ENCODE measurements at regions not wholly inside any gene's neighbourhood (a gene's known extent, or its start where the extent isn't known, plus 50 kb on each side); places are given as distances from the start of the nearest gene placed in this dataset.
A peak's percentile ranks its signal among the peaks of the same experiment; 100 is the strongest.

- H3K9ac ChIP-seq (ENCODE audit: low read depth, low read length) = no peak overlapping the region
- H3K4me3 ChIP-seq (ENCODE audit: low read length) = no peak overlapping the region
- H3K9me3 ChIP-seq (replicated peaks; ENCODE audit: low read length) = no peaks in the 10 kb centered on the region
- H3K4me2 ChIP-seq (ENCODE audit: low read length) = no peak overlapping the region
- no peaks in the 10 kb centered on the region for H3K4me1 ChIP-seq (ENCODE audit: control insufficient read depth, insufficient read depth, low read length)
- H3K36me3 ChIP-seq (ENCODE audit: insufficient read depth, low read length) = no peaks in the 10 kb centered on the region
- no peaks in the 10 kb centered on the region for H3K27me3 ChIP-seq (ENCODE audit: control insufficient read depth, insufficient read depth, low read length)
Observed at GRCh38 chr6:19121521-19121920, 715.6 kb upstream of the ID4 start.

- Histone ChIP-seq H3K4me1 (ENCODE audit: control insufficient read depth, insufficient read depth, low read length) (no peaks in the 10 kb centered on the region), H3K27me3 (ENCODE audit: control insufficient read depth, insufficient read depth, low read length) (no peaks in the 10 kb centered on the region), H3K4me3 (ENCODE audit: low read length) (no peak overlapping the region), H3K9ac (ENCODE audit: low read depth, low read length) (no peak overlapping the region), H3K4me2 (ENCODE audit: low read length) (no peak overlapping the region), H3K36me3 (ENCODE audit: insufficient read depth, low read length) (no peaks in the 10 kb centered on the region), H3K9me3 (replicated peaks; ENCODE audit: low read length) (no peaks in the 10 kb centered on the region)
Observed at GRCh38 chr6:19127081-19127480, 710.1 kb upstream of the ID4 start.

DNA sequence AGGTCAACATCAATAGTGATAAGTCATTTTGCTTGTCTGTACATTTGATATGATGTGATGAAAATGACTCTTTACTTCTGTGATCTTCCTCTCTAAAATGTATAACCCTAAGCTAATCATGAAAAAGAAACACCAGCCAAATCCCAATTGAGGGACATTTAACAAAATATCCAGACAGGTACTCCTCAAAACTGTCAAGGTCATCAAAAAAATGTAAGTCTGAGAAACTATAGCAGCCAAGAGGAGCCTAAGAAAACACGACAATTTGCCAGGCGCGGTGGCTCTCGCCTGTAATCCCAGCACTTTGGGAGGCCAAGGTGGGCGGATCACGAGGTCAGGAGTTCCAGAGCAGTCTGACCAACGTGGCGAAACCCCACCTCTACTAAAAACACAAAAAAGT, 708.5 kb upstream of the ID4 start:
- H3K4me2 ChIP-seq (ENCODE audit: low read length) = no peak overlapping the region
- no peaks in the 10 kb centered on the region for H3K36me3 ChIP-seq (ENCODE audit: insufficient read depth, low read length)

DNA sequence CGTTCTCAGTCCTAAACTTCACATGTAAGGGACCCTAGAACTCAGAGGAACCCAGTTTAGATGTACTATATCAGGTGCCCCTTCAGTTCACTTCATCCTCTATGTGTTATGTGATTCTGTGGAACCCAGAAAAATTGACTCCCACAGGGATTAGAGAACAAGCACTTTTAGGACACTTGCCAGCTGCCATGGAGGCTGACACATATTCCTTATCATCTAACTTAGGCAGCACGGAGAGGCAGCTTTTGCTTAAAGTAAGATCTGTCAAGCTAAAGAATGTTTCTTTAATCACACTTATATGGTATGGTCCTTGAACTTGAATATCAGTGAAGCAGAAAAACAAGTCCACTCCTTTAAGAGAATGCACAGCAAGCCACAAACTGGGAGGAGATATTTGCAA, 701.5 kb upstream of the ID4 start:
- H3K36me3 ChIP-seq (ENCODE audit: insufficient read depth, low read length) = no peaks in the 10 kb centered on the region
- H3K4me1 ChIP-seq (ENCODE audit: control insufficient read depth, insufficient read depth, low read length) = no peaks in the 10 kb centered on the region
- H3K4me3 ChIP-seq (ENCODE audit: low read length) = no peak overlapping the region
- no peak overlapping the region for H3K4me2 ChIP-seq (ENCODE audit: low read length)
- no peaks in the 10 kb centered on the region for H3K9me3 ChIP-seq (replicated peaks; ENCODE audit: low read length)
- no peak overlapping the region for H3K9ac ChIP-seq (ENCODE audit: low read depth, low read length)
- H3K27me3 ChIP-seq (ENCODE audit: control insufficient read depth, insufficient read depth, low read length) = no peaks in the 10 kb centered on the region

More for the DNA sequence above, 708.5 kb upstream of the ID4 start:
- Histone ChIP-seq H3K9ac (ENCODE audit: low read depth, low read length) (no peak overlapping the region), H3K27me3 (ENCODE audit: control insufficient read depth, insufficient read depth, low read length) (no peaks in the 10 kb centered on the region), H3K4me1 (ENCODE audit: control insufficient read depth, insufficient read depth, low read length) (no peaks in the 10 kb centered on the region), H3K9me3 (replicated peaks; ENCODE audit: low read length) (no peaks in the 10 kb centered on the region), H3K4me3 (ENCODE audit: low read length) (no peak overlapping the region)

DNA sequence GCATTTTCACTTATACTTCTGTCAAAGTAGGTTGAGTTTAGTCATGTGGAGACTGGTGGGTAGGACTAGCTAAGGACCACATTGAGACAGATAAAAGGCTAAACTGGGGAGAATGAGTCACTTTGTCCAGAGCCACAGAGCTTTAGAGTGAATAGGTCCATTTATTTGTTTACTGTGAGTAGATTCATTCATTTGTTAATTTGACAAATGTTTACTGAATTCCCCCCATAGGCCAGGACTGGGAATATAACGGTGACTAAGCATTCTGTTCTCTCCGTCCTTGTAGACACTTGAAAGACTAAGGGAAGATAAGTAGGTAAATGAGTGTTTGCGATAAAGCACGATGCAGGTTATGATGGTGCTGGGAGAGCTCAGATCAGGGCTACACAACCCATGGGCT, 699.7 kb upstream of the ID4 start:
- no peak overlapping the region for H3K4me3 ChIP-seq (ENCODE audit: low read length)
- H3K9ac ChIP-seq (ENCODE audit: low read depth, low read length) = no peak overlapping the region
- no peaks in the 10 kb centered on the region for H3K9me3 ChIP-seq (replicated peaks; ENCODE audit: low read length)
- no peaks in the 10 kb centered on the region for H3K27me3 ChIP-seq (ENCODE audit: control insufficient read depth, insufficient read depth, low read length)
- H3K36me3 ChIP-seq (ENCODE audit: insufficient read depth, low read length) = no peaks in the 10 kb centered on the region
- no peaks in the 10 kb centered on the region for H3K4me1 ChIP-seq (ENCODE audit: control insufficient read depth, insufficient read depth, low read length)
- no peak overlapping the region for H3K4me2 ChIP-seq (ENCODE audit: low read length)

DNA sequence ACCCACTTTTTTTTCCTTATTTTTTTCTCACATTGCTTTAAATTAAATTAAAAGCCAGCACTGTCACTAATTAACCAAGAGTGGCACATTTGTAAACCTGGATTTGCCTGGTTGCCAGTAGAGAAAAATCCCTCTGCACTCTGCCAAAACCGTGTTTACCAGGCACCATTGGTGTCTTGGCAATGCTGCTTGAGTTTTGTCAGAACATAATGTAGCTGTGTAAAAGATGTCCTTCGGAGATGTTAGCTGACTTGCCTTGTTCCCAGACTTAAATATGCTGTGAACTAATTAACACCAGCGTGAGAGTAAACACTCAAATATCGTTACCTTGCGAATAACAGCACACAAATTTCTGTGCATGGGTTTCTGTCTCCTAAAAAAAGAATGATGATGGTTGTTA, 694.9 kb upstream of the ID4 start:
- Histone ChIP-seq H3K4me3 (ENCODE audit: low read length) (no peak overlapping the region), H3K36me3 (ENCODE audit: insufficient read depth, low read length) (no peaks in the 10 kb centered on the region), H3K4me1 (ENCODE audit: control insufficient read depth, insufficient read depth, low read length) (no peaks in the 10 kb centered on the region), H3K4me2 (ENCODE audit: low read length) (no peak overlapping the region), H3K9me3 (replicated peaks; ENCODE audit: low read length) (no peaks in the 10 kb centered on the region), H3K27me3 (ENCODE audit: control insufficient read depth, insufficient read depth, low read length) (no peaks in the 10 kb centered on the region), H3K9ac (ENCODE audit: low read depth, low read length) (no peak overlapping the region)

GRCh38 chr6:19150307-19150706, 686.9 kb upstream of the ID4 start:
- Histone ChIP-seq H3K4me1 (ENCODE audit: control insufficient read depth, insufficient read depth, low read length) (no peaks in the 10 kb centered on the region), H3K36me3 (ENCODE audit: insufficient read depth, low read length) (no peaks in the 10 kb centered on the region), H3K4me2 (ENCODE audit: low read length) (no peak overlapping the region)

DNA sequence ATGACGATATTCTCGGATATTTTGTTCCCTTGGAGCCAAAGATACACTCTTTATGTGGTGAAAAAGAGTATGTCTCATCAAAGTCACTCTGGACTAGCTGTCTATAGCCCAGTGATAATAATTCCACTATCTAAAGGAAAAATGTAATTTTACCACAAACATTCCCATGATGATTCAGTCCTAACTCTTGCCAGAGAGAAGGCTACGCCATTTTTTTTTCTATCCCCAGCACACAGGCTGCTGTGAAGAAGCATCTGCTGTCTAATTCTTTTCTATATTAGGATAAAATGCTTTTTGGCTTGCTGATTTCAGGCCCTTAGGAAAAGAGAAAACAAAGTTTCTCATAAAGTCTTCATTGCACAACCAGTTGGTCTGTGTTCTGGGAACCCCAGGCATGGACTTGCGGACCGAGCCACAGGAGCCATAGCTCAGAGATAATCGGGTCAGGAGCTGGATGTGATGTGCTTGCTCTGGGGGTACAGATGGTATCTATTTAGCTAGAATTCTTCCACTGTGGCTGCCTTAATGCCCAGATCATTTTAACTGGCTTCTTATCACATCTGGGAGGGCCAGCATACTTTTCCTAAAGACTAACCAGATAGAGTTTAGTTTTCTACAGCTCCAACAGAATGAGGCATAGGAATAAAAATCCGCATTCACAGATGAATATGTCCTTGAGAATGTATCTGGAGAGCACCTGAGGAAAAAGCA, 683.7 kb upstream of the ID4 start:
- Histone ChIP-seq H3K27me3 (ENCODE audit: control insufficient read depth, insufficient read depth, low read length) (no peaks in the 10 kb centered on the region), H3K9ac (ENCODE audit: low read depth, low read length) (peak overlapping the region; percentile 13), H3K36me3 (ENCODE audit: insufficient read depth, low read length) (no peaks in the 10 kb centered on the region), H3K4me1 (ENCODE audit: control insufficient read depth, insufficient read depth, low read length) (no peaks in the 10 kb centered on the region), H3K4me3 (ENCODE audit: low read length) (no peak overlapping the region), H3K9me3 (replicated peaks; ENCODE audit: low read length) (no peaks in the 10 kb centered on the region), H3K4me2 (ENCODE audit: low read length) (peak overlapping the region; percentile 12)

More at GRCh38 chr6:19150307-19150706, 686.9 kb upstream of the ID4 start:
- Histone ChIP-seq H3K4me3 (ENCODE audit: low read length) (no peak overlapping the region), H3K9me3 (replicated peaks; ENCODE audit: low read length) (no peaks in the 10 kb centered on the region), H3K27me3 (ENCODE audit: control insufficient read depth, insufficient read depth, low read length) (no peaks in the 10 kb centered on the region), H3K9ac (ENCODE audit: low read depth, low read length) (no peak overlapping the region)

GRCh38 chr6:19153981-19154295, 683.2 kb upstream of the ID4 start:
- Histone ChIP-seq H3K36me3 (ENCODE audit: insufficient read depth, low read length) (no peaks in the 10 kb centered on the region), H3K9ac (ENCODE audit: low read depth, low read length) (no peak overlapping the region), H3K4me2 (ENCODE audit: low read length) (no peak overlapping the region), H3K4me1 (ENCODE audit: control insufficient read depth, insufficient read depth, low read length) (no peaks in the 10 kb centered on the region), H3K27me3 (ENCODE audit: control insufficient read depth, insufficient read depth, low read length) (no peaks in the 10 kb centered on the region), H3K9me3 (replicated peaks; ENCODE audit: low read length) (no peaks in the 10 kb centered on the region), H3K4me3 (ENCODE audit: low read length) (no peak overlapping the region)

DNA sequence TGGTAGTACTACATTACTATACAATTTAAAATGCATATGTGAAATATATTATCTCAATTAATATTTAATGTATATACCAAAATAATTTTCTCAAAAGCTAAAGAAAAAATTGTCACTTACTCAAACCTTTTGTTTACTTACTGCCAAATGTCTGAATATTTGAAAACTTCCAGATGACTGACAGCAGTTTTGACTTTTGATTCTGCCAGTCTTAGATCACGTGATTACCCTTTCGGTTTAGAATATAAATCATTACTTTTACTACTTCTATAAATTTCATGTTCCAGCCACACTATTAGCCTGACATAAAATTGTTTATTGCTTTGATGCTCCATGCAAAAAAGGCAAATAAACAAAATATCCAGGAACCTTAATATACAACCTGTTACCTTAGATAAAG, 680.7 kb upstream of the ID4 start:
- Histone ChIP-seq H3K4me3 (ENCODE audit: low read length) (no peak overlapping the region), H3K36me3 (ENCODE audit: insufficient read depth, low read length) (no peaks in the 10 kb centered on the region), H3K4me2 (ENCODE audit: low read length) (no peak overlapping the region), H3K27me3 (ENCODE audit: control insufficient read depth, insufficient read depth, low read length) (no peaks in the 10 kb centered on the region), H3K9me3 (replicated peaks; ENCODE audit: low read length) (no peaks in the 10 kb centered on the region), H3K9ac (ENCODE audit: low read depth, low read length) (no peak overlapping the region), H3K4me1 (ENCODE audit: control insufficient read depth, insufficient read depth, low read length) (no peaks in the 10 kb centered on the region)

DNA sequence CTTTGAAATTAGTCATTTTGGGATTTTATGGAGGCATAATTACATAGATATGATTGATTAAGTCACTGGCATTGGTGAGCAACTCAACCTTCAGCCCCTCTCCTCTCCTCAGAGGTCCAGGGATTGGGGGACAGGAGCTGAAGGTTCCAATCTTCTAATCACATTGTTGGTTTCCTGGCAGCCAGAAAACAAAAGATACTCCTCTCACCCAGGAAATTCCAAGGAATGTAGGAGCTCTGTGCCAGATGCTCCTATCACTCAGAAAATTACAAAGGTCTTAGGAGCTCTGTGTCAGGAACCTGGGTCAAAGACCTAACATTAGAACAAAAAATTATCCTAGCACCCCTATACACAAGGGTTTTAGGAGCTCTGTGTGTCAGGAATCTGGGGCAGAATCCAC, 679.7 kb upstream of the ID4 start:
- no peak overlapping the region for H3K4me2 ChIP-seq (ENCODE audit: low read length)
- H3K9me3 ChIP-seq (replicated peaks; ENCODE audit: low read length) = no peaks in the 10 kb centered on the region
- no peak overlapping the region for H3K4me3 ChIP-seq (ENCODE audit: low read length)
- no peaks in the 10 kb centered on the region for H3K4me1 ChIP-seq (ENCODE audit: control insufficient read depth, insufficient read depth, low read length)
- no peaks in the 10 kb centered on the region for H3K36me3 ChIP-seq (ENCODE audit: insufficient read depth, low read length)
- no peaks in the 10 kb centered on the region for H3K27me3 ChIP-seq (ENCODE audit: control insufficient read depth, insufficient read depth, low read length)
- H3K9ac ChIP-seq (ENCODE audit: low read depth, low read length) = no peak overlapping the region

DNA sequence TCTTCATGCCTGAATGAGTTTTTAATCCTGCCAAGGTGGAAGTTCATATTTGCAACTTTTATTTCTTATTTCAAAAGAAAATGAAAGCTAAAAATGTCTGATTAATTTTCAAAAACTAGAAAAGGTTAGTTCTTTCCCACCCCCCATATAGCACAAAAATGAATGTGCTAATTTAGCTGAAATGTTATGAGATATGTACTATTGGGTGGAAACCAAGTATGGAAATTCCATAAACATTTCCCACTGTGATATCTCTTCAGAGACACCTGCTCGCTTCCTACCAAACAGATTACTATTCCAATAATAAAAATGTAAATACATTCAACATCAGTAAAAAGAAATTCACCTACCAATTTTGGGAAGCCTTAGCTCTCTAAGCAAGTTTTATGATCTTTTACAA, 678.6 kb upstream of the ID4 start:
- H3K36me3 ChIP-seq (ENCODE audit: insufficient read depth, low read length) = no peaks in the 10 kb centered on the region
- no peak overlapping the region for H3K9ac ChIP-seq (ENCODE audit: low read depth, low read length)
- H3K4me2 ChIP-seq (ENCODE audit: low read length) = no peak overlapping the region
- H3K9me3 ChIP-seq (replicated peaks; ENCODE audit: low read length) = no peaks in the 10 kb centered on the region
- H3K4me1 ChIP-seq (ENCODE audit: control insufficient read depth, insufficient read depth, low read length) = no peaks in the 10 kb centered on the region
- H3K27me3 ChIP-seq (ENCODE audit: control insufficient read depth, insufficient read depth, low read length) = no peaks in the 10 kb centered on the region
- no peak overlapping the region for H3K4me3 ChIP-seq (ENCODE audit: low read length)

Data from skeletal muscle satellite cell (primary cell).